GM12878 (cell line): ENCODE measurements at regions not wholly inside any gene's neighbourhood (a gene's known extent, or its start where the extent isn't known, plus 50 kb on each side); places are given as distances from the start of the nearest gene placed in this dataset.

Experiments
- ATAC-seq: fragments of 200-7000 bp; cut with Tn5 transposase; 3 replicates; pipeline ENCODE4 v1.9.1; 2020; ENCODE audit warnings: mild to moderate bottlenecking, moderate library complexity
- BruUV-seq: library from RNA; stranded (reverse); fragments of 400-500 nt; replicated peaks from 2 replicates; lab custom pipeline; 2021; lab: Mats Ljungman, UMichigan
- CTCF ChIA-PET: fragments of 300-600 bp; sonication (Branson Sonifier 250); formaldehyde crosslinking; extraction: SDS; loops from one replicate; lab custom pipeline; 2021; ENCODE audit warnings: inconsistent platforms; lab: Yijun Ruan, JAX
- POLR2A ChIA-PET: fragments of 350-600 bp; formaldehyde crosslinking; extraction: SDS; loops from one replicate; lab custom pipeline; 2021; ENCODE audit warnings: inconsistent platforms; lab: Charles Lee
- RAD21 ChIA-PET: fragments of 300-600 bp; sonication (Branson Sonifier 250); formaldehyde crosslinking; loops from one replicate; lab custom pipeline; 2023; ENCODE audit warnings: antibody characterized with exemption; ENCODE audit not compliant: unreplicated experiment; lab: Charles Lee
- SMC1A ChIA-PET: fragments of 300-600 bp; sonication (Branson Sonifier 250); formaldehyde crosslinking; loops from one replicate; lab custom pipeline; 2023; ENCODE audit not compliant: unreplicated experiment, uncharacterized antibody; lab: Charles Lee
- DNase-seq: peaks from one replicate; pipeline ENCODE4 v3.0.0-alpha.2; 2011; ENCODE audit warnings: low read depth, low spot score
- FAIRE-seq: peaks from 3 replicates; lab custom pipeline; 2011; peaks lifted over from hg19 to GRCh38; lab: Jason Lieb, UNC
- H2AFZ ChIP-seq: 2 replicates; pipeline ENCODE4 v1.6.0; 2011; ENCODE audit warnings: low read depth, low read length, control low read depth; ENCODE audit not compliant: control insufficient read depth
- H3K27ac ChIP-seq: 2 replicates; pipeline ENCODE4 v1.5.1; 2011; ENCODE audit warnings: control low read depth; ENCODE audit not compliant: control insufficient read depth, insufficient read depth
- H3K27me3 ChIP-seq, 2 experiments: replicated peaks in 1 of 2; 2 replicates each; pipeline versions ENCODE4 v1.6.0 to v1.6.1; 2011; ENCODE audit warnings: low read length in 1 of 2; ENCODE audit not compliant: control insufficient read depth in 2 of 2, insufficient read depth in 2 of 2
- H3K36me3 ChIP-seq, 2 experiments: 2 replicates each; pipeline ENCODE4 v1.5.1; 2011; ENCODE audit warnings: low read length in 1 of 2; ENCODE audit not compliant: control insufficient read depth in 2 of 2, insufficient read depth in 2 of 2
- H3K4me1 ChIP-seq: 2 replicates; pipeline ENCODE4 v1.6.1; 2011; ENCODE audit warnings: mild to moderate bottlenecking, low read length, moderate library complexity, mixed read lengths; ENCODE audit not compliant: control insufficient read depth, insufficient read depth
- H3K4me2 ChIP-seq: 2 replicates; pipeline ENCODE4 v1.6.0; 2011; ENCODE audit warnings: control low read depth; ENCODE audit not compliant: control insufficient read depth, insufficient read depth
- H3K4me3 ChIP-seq: fragments of 200-600 bp; sonication (generic); 2 replicates; pipeline ENCODE4 v1.5.1; 2016
- H3K79me2 ChIP-seq: 2 replicates; pipeline ENCODE4 v1.6.0; 2011; ENCODE audit warnings: low read length; ENCODE audit not compliant: control insufficient read depth, insufficient read depth
- H3K9ac ChIP-seq: 2 replicates; pipeline ENCODE4 v1.8.0; 2011; ENCODE audit warnings: low read length, control low read depth, mixed read lengths; ENCODE audit not compliant: control insufficient read depth, insufficient read depth
- H3K9me3 ChIP-seq: replicated peaks from 3 replicates; pipeline ENCODE4 v1.5.1; 2011; ENCODE audit warnings: mild to moderate bottlenecking, low read length; ENCODE audit not compliant: control insufficient read depth, insufficient read depth
- H4K20me1 ChIP-seq: 2 replicates; pipeline ENCODE4 v1.6.0; 2011; ENCODE audit not compliant: control insufficient read depth, insufficient read depth
- ASH2L ChIP-seq: fragments of 300-600, 200-600 bp; sonication (generic); IDR thresholded peaks from 2 replicates; pipeline ENCODE4 v1.6.1; 2017; ENCODE audit warnings: low read depth, mild to moderate bottlenecking, borderline replicate concordance
- BRCA1 ChIP-seq: IDR thresholded peaks from 2 replicates; pipeline ENCODE4 v1.6.1; 2011; ENCODE audit warnings: low read depth, low read length, improper control_type of control experiment
- CBFB ChIP-seq: IDR thresholded peaks from 2 replicates; pipeline ENCODE4 v1.6.1; 2016; ENCODE audit warnings: antibody characterized with exemption, low read depth
- E2F4 ChIP-seq: IDR thresholded peaks from 2 replicates; pipeline ENCODE4 v1.6.1; 2012; ENCODE audit warnings: low read depth, low read length, improper control_type of control experiment
- ELK1 ChIP-seq: IDR thresholded peaks from 2 replicates; pipeline ENCODE4 v1.6.1; 2012; ENCODE audit warnings: low read depth, low read length, improper control_type of control experiment
- GABPA ChIP-seq: IDR thresholded peaks from 2 replicates; pipeline ENCODE4 v1.6.1; 2014; ENCODE audit warnings: antibody characterized with exemption, low read depth, mild to moderate bottlenecking, inconsistent platforms
- NFIC ChIP-seq: IDR thresholded peaks from 2 replicates; pipeline ENCODE4 v1.6.1; 2012; ENCODE audit warnings: low read depth, mild to moderate bottlenecking, inconsistent platforms, low read length, moderate library complexity
- NR2C2 ChIP-seq: IDR thresholded peaks from 2 replicates; pipeline ENCODE4 v1.6.1; 2011; ENCODE audit warnings: borderline replicate concordance, low read depth; ENCODE audit not compliant: control insufficient read depth, insufficient read length
- POLR2AphosphoS2 ChIP-seq: IDR thresholded peaks from 2 replicates; pipeline ENCODE4 v1.6.1; 2011; ENCODE audit warnings: low read depth, mild to moderate bottlenecking, low read length, improper control_type of control experiment, moderate library complexity
- RAD51 ChIP-seq: fragments of 450-650 bp; IDR thresholded peaks from 2 replicates; pipeline ENCODE4 v1.6.1; 2016; ENCODE audit warnings: moderate library complexity, mild to moderate bottlenecking, inconsistent platforms
- SIN3A ChIP-seq: IDR thresholded peaks from 2 replicates; pipeline ENCODE4 v1.6.1; 2012; ENCODE audit warnings: low read depth, low read length, improper control_type of control experiment
- SMC3 ChIP-seq: IDR thresholded peaks from 2 replicates; pipeline ENCODE4 v1.6.1; 2011; ENCODE audit warnings: low read length, improper control_type of control experiment, borderline replicate concordance
- STAT1 ChIP-seq: fragments of 450-650 bp; conservative IDR thresholded peaks from 2 replicates; pipeline ENCODE4 v1.6.1; 2014; ENCODE audit warnings: antibody characterized with exemption, mild to moderate bottlenecking
- TCF3 ChIP-seq: IDR thresholded peaks from 2 replicates; pipeline ENCODE4 v1.6.1; 2012; ENCODE audit warnings: low read depth, mild to moderate bottlenecking, low read length, borderline replicate concordance; ENCODE audit not compliant: insufficient read depth
- YY1 ChIP-seq: IDR thresholded peaks from 2 replicates; pipeline ENCODE4 v1.6.1; 2011; ENCODE audit warnings: low read depth, mild to moderate bottlenecking, low read length
- ZNF24 ChIP-seq: fragments of 450-650 bp; IDR thresholded peaks from 2 replicates; pipeline ENCODE4 v1.6.1; 2017; ENCODE audit warnings: antibody characterized with exemption, mild to moderate bottlenecking
- WGBS: methylation state at CpG from one replicate; pipeline ENCODE4 v1.1.6; 2016; ENCODE audit warnings: low lambda C conversion rate; ENCODE audit not compliant: insufficient replicate concordance, insufficient coverage; ENCODE audit errors: missing lambda C conversion rate; 5-methylcytosine and 5-hydroxymethylcytosine counted together
- in situ Hi-C: fragments of 300-500 bp; cut with MboI; formaldehyde crosslinking; loops from 9 replicates; pipeline ENCODE4 v1.14.3; 2018; ENCODE audit warnings: mixed read lengths
- intact Hi-C: fragments of 100-400 bp; cut with micrococcal nuclease; formaldehyde crosslinking; loops from one replicate; pipeline ENCODE4 v1.14.2; 2022; ENCODE audit not compliant: unreplicated experiment

- H3K4me1 ChIP-seq = no peaks in the 10 kb centered on the region
- intact Hi-C loops = no loop called here
- BruUV-seq = no TSS peak
- no peaks in the 10 kb centered on the region for H3K79me2 ChIP-seq
- DNase-seq = no peak
- in situ Hi-C loops = no loop called here
- ChIA-PET CTCF (no interaction called here), RAD21 (no interaction called here), SMC1A (no interaction called here), POLR2A (no interaction called here)
- H4K20me1 ChIP-seq = no peaks in the 10 kb centered on the region
- H2AFZ ChIP-seq = no peak overlapping the region
- no peak overlapping the region for H3K4me2 ChIP-seq
- FAIRE-seq = no peak
- H3K36me3 ChIP-seq = no peaks in the 10 kb centered on the region
- no peaks in the 10 kb centered on the region for H3K27me3 ChIP-seq
- 33% methylated on average over 3 of the region's 3 CpGs for WGBS
- no peaks in the 10 kb centered on the region; the same call in 2 of the 3 replicates for H3K9me3 ChIP-seq
- H3K4me3 ChIP-seq = no peak overlapping the region
- no peak overlapping the region for H3K9ac ChIP-seq
- TF ChIP-seq CBFB (no peak), NR2C2 (no peak), NFIC (no peak), POLR2AphosphoS2 (no peak), YY1 (no peak), STAT1 (no peak), ASH2L (no peak), ZNF24 (no peak), TCF3 (no peak), SIN3A (no peak), SMC3 (no peak), GABPA (no peak), E2F4 (no peak), ELK1 (no peak), BRCA1 (no peak), RAD51 (no peak)
- H3K27ac ChIP-seq = no peak overlapping the region
- ATAC-seq = no peak
These were observed 394.7 kb downstream of the THBS2 start for GRCh38 chr6:168858926-168859325.
